ENCODE measurements at regions not wholly inside any gene's neighbourhood (a gene's known extent, or its start where the extent isn't known, plus 50 kb on each side); places are given as distances from the start of the nearest gene placed in this dataset.

GRCh38 chr4:66091786-66092185 lies 421.5 kb upstream of the EPHA5 start:
- Histone ChIP-seq H3K4me1 (no peaks in the 10 kb centered on the region), H3K4me3 (no peak overlapping the region), H3K36me3 (no peaks in the 10 kb centered on the region), H3K9me3 (peaks cover 0 to 19% (median 6%) of the 10 kb centered on the region in 8 donors), H3K27ac (no peak overlapping the region), H3K27me3 (replicated peaks in 1 of 7) (no peaks in the 10 kb centered on the region)
- TF ChIP-seq POLR2AphosphoS5 (IDR thresholded peaks at IDR 0.05) (no peak), CTCF (IDR thresholded peaks at IDR 0.05 in 8 of 11, conservative IDR thresholded peaks at IDR 0.05 in 3 of 11) (no peak), POLR2A (IDR thresholded peaks at IDR 0.05) (no peak)
- intact Hi-C loops (cut with DNase I; ENCODE audit: low total_unique reads): no loop called here
- no peak for DNase-seq
- 71 to 94% (median 76%) methylated on average over 1 of the region's 1 CpG for WGBS, 5 donors

GRCh38 chr4:66073961-66074360 lies 403.7 kb upstream of the EPHA5 start:
- 84 to 94% (median 92%) methylated on average over 2 of the region's 2 CpGs for WGBS, 5 donors
- intact Hi-C loops (cut with DNase I; ENCODE audit: low total_unique reads): no loop called here
- H3K4me1 ChIP-seq: no peaks in the 10 kb centered on the region
- peaks cover 0 to 20% (median 6%) of the 10 kb centered on the region in 8 donors for H3K9me3 ChIP-seq
- no peak overlapping the region for H3K27ac ChIP-seq
- DNase-seq: no peak
- H3K27me3 ChIP-seq (replicated peaks in 1 of 7): no peaks in the 10 kb centered on the region
- TF ChIP-seq CTCF (IDR thresholded peaks at IDR 0.05 in 8 of 11, conservative IDR thresholded peaks at IDR 0.05 in 3 of 11) (no peak), POLR2AphosphoS5 (IDR thresholded peaks at IDR 0.05) (no peak), POLR2A (IDR thresholded peaks at IDR 0.05) (no peak)
- H3K4me3 ChIP-seq: no peak overlapping the region
- H3K36me3 ChIP-seq: no peaks in the 10 kb centered on the region

GRCh38 chr4:66071911-66072310 lies 401.6 kb upstream of the EPHA5 start:
- no peak overlapping the region for H3K4me3 ChIP-seq
- intact Hi-C loops (cut with DNase I; ENCODE audit: low total_unique reads): no loop called here
- WGBS, 5 donors: 45 to 61% (median 52%) methylated on average over 2 of the region's 2 CpGs

GRCh38 chr4:66062921-66063320 lies 392.6 kb upstream of the EPHA5 start:
- DNase-seq: no peak
- no peaks in the 10 kb centered on the region for H3K4me1 ChIP-seq
- H3K9me3 ChIP-seq: peaks cover 0 to 8% (median 0%) of the 10 kb centered on the region in 8 donors
- no peaks in the 10 kb centered on the region for H3K36me3 ChIP-seq
- no peaks in the 10 kb centered on the region for H3K27me3 ChIP-seq (replicated peaks in 1 of 7)
- H3K4me3 ChIP-seq: no peak overlapping the region
- intact Hi-C loops (cut with DNase I; ENCODE audit: low total_unique reads): no loop called here
- no peak overlapping the region for H3K27ac ChIP-seq
- TF ChIP-seq POLR2A (IDR thresholded peaks at IDR 0.05): no peak
- no peak for TF ChIP-seq POLR2AphosphoS5 (IDR thresholded peaks at IDR 0.05)
- no peak for TF ChIP-seq CTCF (IDR thresholded peaks at IDR 0.05 in 8 of 11, conservative IDR thresholded peaks at IDR 0.05 in 3 of 11)

More at GRCh38 chr4:66071911-66072310, 401.6 kb upstream of the EPHA5 start:
- no peaks in the 10 kb centered on the region for H3K36me3 ChIP-seq
- no peaks in the 10 kb centered on the region for H3K4me1 ChIP-seq
- no peak for DNase-seq
- no peak overlapping the region for H3K27ac ChIP-seq
- H3K27me3 ChIP-seq (replicated peaks in 1 of 7): no peaks in the 10 kb centered on the region
- H3K9me3 ChIP-seq: peaks cover 0 to 20% (median 6%) of the 10 kb centered on the region in 8 donors
- no peak for TF ChIP-seq POLR2A (IDR thresholded peaks at IDR 0.05)

- no peak for DNase-seq
- intact Hi-C loops (cut with DNase I; ENCODE audit: low total_unique reads): no loop called here
- Histone ChIP-seq H3K4me1 (no peaks in the 10 kb centered on the region), H3K27ac (no peak overlapping the region), H3K27me3 (replicated peaks in 1 of 7) (no peaks in the 10 kb centered on the region), H3K36me3 (no peaks in the 10 kb centered on the region), H3K4me3 (no peak overlapping the region), H3K9me3 (peaks cover 0 to 12% (median 0%) of the 10 kb centered on the region in 8 donors)
- no peak for TF ChIP-seq POLR2AphosphoS5 (IDR thresholded peaks at IDR 0.05)
- TF ChIP-seq POLR2A (IDR thresholded peaks at IDR 0.05): no peak
- WGBS, 5 donors: 60 to 81% (median 71%) methylated on average over 2 of the region's 2 CpGs
Observed at GRCh38 chr4:66062044-66062443, 391.8 kb upstream of the EPHA5 start.
